H9 (cell line): ENCODE measurements at regions not wholly inside any gene's neighbourhood (a gene's known extent, or its start where the extent isn't known, plus 50 kb on each side); places are given as distances from the start of the nearest gene placed in this dataset.

Experiments
- DNase-seq: peaks from one replicate; pipeline ENCODE4 v3.0.0-alpha.2; 2017
- H2AFZ ChIP-seq: one replicate; pipeline ENCODE4 v1.6.1; 2013; ENCODE audit warnings: mild to moderate bottlenecking, low read length, control low read depth, moderate library complexity
- H2AK5ac ChIP-seq: 2 replicates; pipeline ENCODE4 v1.6.1; 2013; ENCODE audit warnings: low read length, control low read depth, mixed read lengths; ENCODE audit not compliant: insufficient read length
- H2BK120ac ChIP-seq: one replicate; pipeline ENCODE4 v1.6.1; 2013; ENCODE audit warnings: low read depth, mild to moderate bottlenecking, low read length, control low read depth, inconsistent platforms; ENCODE audit not compliant: poor library complexity, severe bottlenecking
- H2BK12ac ChIP-seq: 2 replicates; pipeline ENCODE4 v1.6.1; 2013; ENCODE audit warnings: low read length, control low read depth, mixed read lengths, low read depth; ENCODE audit not compliant: insufficient read length
- H2BK15ac ChIP-seq: 2 replicates; pipeline ENCODE4 v1.6.1; 2013; ENCODE audit warnings: low read depth, low read length, control low read depth
- H2BK20ac ChIP-seq: one replicate; pipeline ENCODE4 v1.6.1; 2013; ENCODE audit warnings: low read depth, mild to moderate bottlenecking, low read length, control low read depth, inconsistent platforms; ENCODE audit not compliant: poor library complexity, severe bottlenecking
- H2BK5ac ChIP-seq: 2 replicates; pipeline ENCODE4 v1.6.1; 2013; ENCODE audit warnings: low read length, control low read depth, mixed read lengths; ENCODE audit not compliant: insufficient read length
- H3K14ac ChIP-seq: 2 replicates; pipeline ENCODE4 v1.6.1; 2013; ENCODE audit warnings: low read length, control low read depth; ENCODE audit not compliant: insufficient read depth
- H3K18ac ChIP-seq: 2 replicates; pipeline ENCODE4 v1.6.1; 2013; ENCODE audit warnings: low read depth, mild to moderate bottlenecking, mixed read lengths, low read length, control low read depth; ENCODE audit not compliant: insufficient read length
- H3K23ac ChIP-seq: 2 replicates; pipeline ENCODE4 v1.6.1; 2013; ENCODE audit warnings: low read length, control low read depth, mixed read lengths, low read depth; ENCODE audit not compliant: insufficient read length
- H3K23me2 ChIP-seq: 2 replicates; pipeline ENCODE4 v1.6.1; 2013; ENCODE audit warnings: low read depth, mild to moderate bottlenecking, mixed read lengths, low read length, control low read depth; ENCODE audit not compliant: insufficient read length, poor library complexity, severe bottlenecking
- H3K27ac ChIP-seq: 2 replicates; pipeline ENCODE4 v1.5.1; 2013; ENCODE audit warnings: low read length, control low read depth, mixed read lengths, low read depth; ENCODE audit not compliant: insufficient read length
- H3K27me3 ChIP-seq: 2 replicates; pipeline ENCODE4 v1.6.1; 2013; ENCODE audit warnings: low read length, control low read depth, inconsistent platforms; ENCODE audit not compliant: insufficient read depth
- H3K4ac ChIP-seq: 2 replicates; pipeline ENCODE4 v1.6.1; 2013; ENCODE audit warnings: low read depth, mild to moderate bottlenecking, control low read depth, inconsistent platforms, low read length, moderate library complexity
- H3K4me1 ChIP-seq: 2 replicates; pipeline ENCODE4 v1.6.1; 2013; ENCODE audit warnings: low read length, control low read depth, inconsistent platforms; ENCODE audit not compliant: insufficient read depth
- H3K4me2 ChIP-seq: 2 replicates; pipeline ENCODE4 v1.6.1; 2013; ENCODE audit warnings: low read length, control low read depth, mixed read lengths; ENCODE audit not compliant: insufficient read length, insufficient read depth
- H3K56ac ChIP-seq: 2 replicates; pipeline ENCODE4 v1.6.1; 2013; ENCODE audit warnings: low read depth, mild to moderate bottlenecking, mixed read lengths, low read length, control low read depth; ENCODE audit not compliant: insufficient read length
- H3K79me1 ChIP-seq: 2 replicates; pipeline ENCODE4 v1.6.1; 2013; ENCODE audit warnings: low read depth, mild to moderate bottlenecking, moderate library complexity, low read length, control low read depth, inconsistent platforms; ENCODE audit not compliant: insufficient read depth, poor library complexity, severe bottlenecking
- H3K79me2 ChIP-seq: 2 replicates; pipeline ENCODE4 v1.6.1; 2013; ENCODE audit warnings: low read length, control low read depth, inconsistent platforms; ENCODE audit not compliant: insufficient read depth
- H3K9ac ChIP-seq: 2 replicates; pipeline ENCODE4 v1.6.1; 2013; ENCODE audit warnings: low read length, control low read depth, mixed read lengths; ENCODE audit not compliant: insufficient read length; ENCODE audit errors: extremely low read depth
- H3K9me3 ChIP-seq: one replicate; pipeline ENCODE4 v1.6.1; 2013; ENCODE audit warnings: low read depth, low read length, inconsistent platforms; ENCODE audit not compliant: control insufficient read depth
- H3T11ph ChIP-seq: one replicate; pipeline ENCODE4 v1.6.1; 2013; ENCODE audit warnings: mild to moderate bottlenecking, low read length, control low read depth, inconsistent platforms
- H4K20me1 ChIP-seq: one replicate; pipeline ENCODE4 v1.6.1; 2013; ENCODE audit not compliant: control insufficient read depth, insufficient read length, insufficient read depth
- H4K5ac ChIP-seq: 2 replicates; pipeline ENCODE4 v1.6.1; 2013; ENCODE audit warnings: low read depth, mild to moderate bottlenecking, mixed read lengths, low read length, control low read depth; ENCODE audit not compliant: insufficient read length
- H4K8ac ChIP-seq: replicated peaks from 2 replicates; pipeline ENCODE4 v1.6.1; 2013; ENCODE audit warnings: low read length, control low read depth, mixed read lengths, low read depth; ENCODE audit not compliant: insufficient read length
- H4K91ac ChIP-seq: 2 replicates; pipeline ENCODE4 v1.6.1; 2013; ENCODE audit warnings: low read depth, mild to moderate bottlenecking, moderate library complexity, mixed read lengths, low read length, control low read depth; ENCODE audit not compliant: insufficient read length
- H3K27ac Mint-ChIP-seq, 3 experiments: 2 replicates in 2 of 3; 3 replicates in 1 of 3; pipeline ENCODE4 v1.8.0; 2020 to 2021; ENCODE audit warnings: mixed read lengths in 3 of 3, mild to moderate bottlenecking in 1 of 3, moderate library complexity in 1 of 3
- H3K27me3 Mint-ChIP-seq: 2 replicates; pipeline ENCODE4 v1.8.0; 2021; ENCODE audit warnings: low read depth, mild to moderate bottlenecking, moderate library complexity, mixed read lengths
- H3K36me3 Mint-ChIP-seq, 3 experiments: 2 replicates in 2 of 3; 3 replicates in 1 of 3; pipeline ENCODE4 v1.8.0; 2020 to 2021; ENCODE audit warnings: low read depth in 3 of 3, mixed read lengths in 3 of 3; ENCODE audit not compliant: insufficient read depth in 1 of 3
- H3K4me1 Mint-ChIP-seq, 2 experiments: 2 replicates each; pipeline ENCODE4 v1.8.0; 2020; ENCODE audit warnings: mixed read lengths in 2 of 2
- H3K4me3 Mint-ChIP-seq, 2 experiments: 2 replicates in 1 of 2; 3 replicates in 1 of 2; pipeline ENCODE4 v1.8.0; 2020 to 2021; ENCODE audit warnings: mild to moderate bottlenecking in 2 of 2, mixed read lengths in 2 of 2, moderate library complexity in 1 of 2
- H3K9me3 Mint-ChIP-seq, 2 experiments: 2 replicates in 1 of 2; 3 replicates in 1 of 2; pipeline ENCODE4 v1.8.0; 2020; ENCODE audit warnings: mild to moderate bottlenecking in 2 of 2, mixed read lengths in 2 of 2, moderate library complexity in 1 of 2
- CTCF ChIP-seq: fragments of 200-600 bp; sonication (generic); conservative IDR thresholded peaks from 3 replicates; pipeline ENCODE4 v1.8.0; 2021; ENCODE audit warnings: antibody characterized with exemption, mild to moderate bottlenecking
- WGBS: extraction: QIAGEN DNeasy Blood & Tissue Kit; methylation state at CpG from one replicate; pipeline ENCODE4 v1.1.7; 2013; ENCODE audit warnings: missing lambda C conversion rate, low lambda C conversion rate, mixed read lengths; ENCODE audit not compliant: insufficient read length; ENCODE audit errors: extremely low coverage; 5-methylcytosine and 5-hydroxymethylcytosine counted together

GRCh38 chr1:96568639-96569038, 152.9 kb upstream of the PTBP2 start:
- H2AK5ac ChIP-seq, result no peak overlapping the region
- H3K79me2 ChIP-seq, result no peaks in the 10 kb centered on the region
- H3K18ac ChIP-seq, result no peak overlapping the region
- no peak overlapping the region for H3K27ac ChIP-seq
- Mint-ChIP-seq H3K36me3 (peaks cover 0 to 16% (median 5%) of the 10 kb centered on the region in 3 experiments; a peak in 6 of 7 replicates), H3K27ac (no peak overlapping the region), H3K27me3 (peaks cover 2% of the 10 kb centered on the region; the same call in 1 of the 2 replicates), H3K4me3 (no peak overlapping the region), H3K9me3 (peaks cover 7 to 8% of the 10 kb centered on the region in 2 experiments), H3K4me1 (peaks cover 3 to 8% of the 10 kb centered on the region in 2 experiments; a peak in 3 of 4 replicates)
- no peak overlapping the region for H4K8ac ChIP-seq
- H2BK5ac ChIP-seq, result no peak overlapping the region
- H3T11ph ChIP-seq, result no peak overlapping the region
- no peaks in the 10 kb centered on the region for H3K4me1 ChIP-seq
- H3K9ac ChIP-seq, result no peak overlapping the region
- no peak overlapping the region for H4K91ac ChIP-seq
- WGBS, result no CpG with 5 or more reads among the region's 3 CpGs
- no peak overlapping the region for H2BK120ac ChIP-seq
- no peaks in the 10 kb centered on the region for H3K9me3 ChIP-seq
- H4K5ac ChIP-seq, result no peak overlapping the region
- no peaks in the 10 kb centered on the region for H3K23me2 ChIP-seq
- no peaks in the 10 kb centered on the region for H3K79me1 ChIP-seq
- H3K4ac ChIP-seq, result no peak overlapping the region
- DNase-seq, result no peak
- no peak overlapping the region for H2BK12ac ChIP-seq
- H3K56ac ChIP-seq, result no peak overlapping the region
- H2BK15ac ChIP-seq, result no peak overlapping the region
- H3K27me3 ChIP-seq, result no peaks in the 10 kb centered on the region
- no peak overlapping the region for H2AFZ ChIP-seq
- no peak overlapping the region for H3K4me2 ChIP-seq
- TF ChIP-seq CTCF, result no peak
- no peak overlapping the region for H3K14ac ChIP-seq
- H4K20me1 ChIP-seq, result no peaks in the 10 kb centered on the region
- no peak overlapping the region for H2BK20ac ChIP-seq
- no peak overlapping the region for H3K23ac ChIP-seq
